ENCODE measurements at regions not wholly inside any gene's neighbourhood (a gene's known extent, or its start where the extent isn't known, plus 50 kb on each side); places are given as distances from the start of the nearest gene placed in this dataset.
A peak's percentile ranks its signal among the peaks of the same experiment; 100 is the strongest.
"Not testable (repeated sequence)": the region's sequence is repeated elsewhere in the genome, so short reads cannot be mapped to it uniquely, and the experiment has no call there.

DNA sequence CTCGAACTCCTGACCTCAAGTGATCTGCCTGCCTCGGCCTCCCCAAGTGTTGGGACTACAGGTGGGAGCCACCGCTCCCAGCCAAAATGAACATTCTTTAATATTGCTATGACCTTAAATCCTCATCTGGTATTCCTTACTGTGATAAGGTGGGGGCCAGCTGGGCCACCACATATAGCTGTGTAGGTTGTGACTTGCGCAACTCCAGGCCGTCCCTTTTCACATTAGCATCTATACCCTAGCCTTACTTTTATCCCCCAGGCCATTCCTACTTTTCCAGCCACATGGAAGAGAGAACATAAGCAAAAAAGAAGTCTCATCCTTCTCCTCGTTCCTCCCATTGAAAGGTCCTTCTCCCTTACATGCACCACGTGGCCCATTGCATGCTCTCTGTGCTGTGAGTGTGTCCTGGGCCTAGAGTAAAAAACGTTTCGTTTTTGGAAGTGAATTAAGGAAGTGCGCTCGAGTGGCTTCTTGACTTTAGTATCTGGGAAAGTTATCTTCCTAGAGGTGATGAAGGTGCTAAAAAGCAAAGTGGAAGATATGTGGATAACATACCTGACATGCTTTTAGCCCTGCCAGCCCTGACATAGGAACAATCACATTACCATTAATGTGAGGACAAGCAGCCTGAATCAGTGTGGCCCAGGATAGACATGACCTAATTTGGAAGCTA, 56.8 kb upstream of the KIF13A start:
- Histone ChIP-seq H3K36me3 (no peaks in the 10 kb centered on the region), H3K9me3 (no peaks in the 10 kb centered on the region), H3K27ac (no peak overlapping the region), H3K27me3 (no peaks in the 10 kb centered on the region), H3K4me3 (no peak overlapping the region), H3K4me1 (peaks cover 12% of the 10 kb centered on the region)
- ATAC-seq = no peak
- DNase-seq = no peak
- intact Hi-C loops (cut with DNase I) = no loop called here
- TF ChIP-seq, protein P1, sequence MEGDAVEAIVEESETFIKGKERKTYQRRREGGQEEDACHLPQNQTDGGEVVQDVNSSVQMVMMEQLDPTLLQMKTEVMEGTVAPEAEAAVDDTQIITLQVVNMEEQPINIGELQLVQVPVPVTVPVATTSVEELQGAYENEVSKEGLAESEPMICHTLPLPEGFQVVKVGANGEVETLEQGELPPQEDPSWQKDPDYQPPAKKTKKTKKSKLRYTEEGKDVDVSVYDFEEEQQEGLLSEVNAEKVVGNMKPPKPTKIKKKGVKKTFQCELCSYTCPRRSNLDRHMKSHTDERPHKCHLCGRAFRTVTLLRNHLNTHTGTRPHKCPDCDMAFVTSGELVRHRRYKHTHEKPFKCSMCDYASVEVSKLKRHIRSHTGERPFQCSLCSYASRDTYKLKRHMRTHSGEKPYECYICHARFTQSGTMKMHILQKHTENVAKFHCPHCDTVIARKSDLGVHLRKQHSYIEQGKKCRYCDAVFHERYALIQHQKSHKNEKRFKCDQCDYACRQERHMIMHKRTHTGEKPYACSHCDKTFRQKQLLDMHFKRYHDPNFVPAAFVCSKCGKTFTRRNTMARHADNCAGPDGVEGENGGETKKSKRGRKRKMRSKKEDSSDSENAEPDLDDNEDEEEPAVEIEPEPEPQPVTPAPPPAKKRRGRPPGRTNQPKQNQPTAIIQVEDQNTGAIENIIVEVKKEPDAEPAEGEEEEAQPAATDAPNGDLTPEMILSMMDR (IDR thresholded peaks at IDR 0.05) = no peak

DNA sequence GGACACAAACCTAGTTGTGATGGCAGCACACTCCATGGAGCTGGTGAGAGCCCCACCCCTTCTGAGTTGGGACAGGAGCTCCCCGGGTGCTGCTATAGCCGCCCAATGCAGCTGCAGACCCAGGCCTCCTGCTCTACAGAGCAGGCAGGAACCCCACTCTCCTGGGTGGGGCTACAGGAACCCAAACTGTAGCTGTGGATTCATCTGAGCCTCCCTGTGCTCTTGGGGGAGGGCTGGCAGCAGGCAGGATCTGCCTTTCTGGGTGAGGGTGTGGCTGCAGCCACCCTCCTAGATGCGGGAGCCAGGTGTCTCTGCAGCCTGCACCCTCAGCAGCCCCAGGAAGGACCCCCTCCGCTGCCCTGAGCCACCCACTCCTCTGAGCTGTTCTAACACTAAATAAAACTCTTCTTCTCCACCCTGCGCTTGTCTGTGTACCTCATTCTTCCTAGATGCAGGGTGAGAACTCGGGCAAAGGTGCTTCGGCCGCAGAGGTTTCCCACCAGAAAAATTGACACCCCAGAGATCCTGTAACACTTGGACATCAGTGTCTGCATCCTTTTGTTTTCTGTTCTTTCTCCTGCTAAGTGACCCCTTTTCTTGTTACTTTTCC, 55.2 kb upstream of the KIF13A start:
- Histone ChIP-seq H3K27ac (no peak overlapping the region), H3K4me3 (no peak overlapping the region), H3K9me3 (no peaks in the 10 kb centered on the region), H3K36me3 (no peaks in the 10 kb centered on the region), H3K27me3 (no peaks in the 10 kb centered on the region), H3K4me1 (peaks cover 12% of the 10 kb centered on the region)
- DNase-seq (no peak), ATAC-seq (peak; percentile 25)
- TF ChIP-seq, protein P1 (IDR thresholded peaks at IDR 0.05) = no peak
- intact Hi-C loops (cut with DNase I) = no loop called here

DNA sequence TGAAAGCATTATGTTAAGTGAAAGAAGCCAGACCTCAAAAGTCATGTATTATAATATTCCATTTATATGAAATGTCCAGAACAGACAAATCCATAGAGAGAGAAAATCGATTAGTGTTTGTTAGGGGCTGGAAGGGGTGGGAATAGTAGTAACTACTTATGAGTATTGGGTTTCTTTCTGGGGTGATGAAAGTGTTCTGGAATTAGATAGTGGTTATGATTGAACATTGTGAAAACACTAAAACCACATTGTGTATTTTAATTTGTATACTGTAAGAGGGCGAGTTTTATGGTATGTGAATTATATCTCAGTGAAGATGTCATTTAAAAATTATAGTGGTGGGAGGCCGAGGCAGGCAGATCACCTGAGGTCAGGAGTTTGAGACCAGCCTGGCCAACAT, 52.0 kb upstream of the KIF13A start:
- TF ChIP-seq, protein P1 (IDR thresholded peaks at IDR 0.05) = no peak
- Histone ChIP-seq H3K36me3 (no peaks in the 10 kb centered on the region), H3K27me3 (no peaks in the 10 kb centered on the region), H3K27ac (no peak overlapping the region), H3K4me3 (no peak overlapping the region), H3K9me3 (no peaks in the 10 kb centered on the region), H3K4me1 (peaks cover 12% of the 10 kb centered on the region)
- ATAC-seq (no peak), DNase-seq (no peak)
- intact Hi-C loops (cut with DNase I) = no loop called here

DNA sequence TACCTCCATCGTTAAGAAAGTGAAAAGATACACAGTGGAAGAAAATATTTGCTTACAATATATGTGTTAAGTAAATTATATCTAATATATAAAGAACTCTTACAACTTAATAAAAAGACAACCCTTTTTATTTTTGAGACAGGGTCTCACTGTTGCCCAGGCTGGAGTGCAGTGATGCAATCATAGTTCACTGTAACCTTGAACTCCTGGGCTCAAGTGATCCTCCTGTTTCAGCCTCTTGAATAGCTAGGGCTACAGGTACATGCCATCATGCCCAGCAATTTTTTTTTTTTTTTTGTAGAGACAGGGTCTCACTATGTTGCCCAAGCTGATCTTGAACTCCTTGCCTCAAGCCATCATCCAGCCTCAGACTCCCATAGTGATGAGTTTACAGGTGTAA, 50.8 kb upstream of the KIF13A start:
- ATAC-seq; H3K36me3 ChIP-seq; DNase-seq; intact Hi-C loops (cut with DNase I); H3K27ac ChIP-seq; H3K9me3 ChIP-seq; H3K27me3 ChIP-seq; H3K4me3 ChIP-seq: not testable (repeated sequence)
- H3K4me1 ChIP-seq = peaks cover 12% of the 10 kb centered on the region

All from upper lobe of right lung (tissue), 1 donor.